GM12864 (cell line): ENCODE measurements at regions not wholly inside any gene's neighbourhood (a gene's known extent, or its start where the extent isn't known, plus 50 kb on each side); places are given as distances from the start of the nearest gene placed in this dataset.
"Not testable (repeated sequence)": the region's sequence is repeated elsewhere in the genome, so short reads cannot be mapped to it uniquely, and the experiment has no call there.

Experiments
- DNase-seq: peaks from one replicate; pipeline ENCODE4 v3.0.0-alpha.2; 2011; ENCODE audit warnings: low read depth
- H3K4me3 ChIP-seq: 2 replicates; pipeline ENCODE4 v1.5.1; 2011; ENCODE audit warnings: mild to moderate bottlenecking, low read depth, low read length, control low read depth
- TF ChIP-seq, protein P1 (sequence below): IDR thresholded peaks from 2 replicates; pipeline ENCODE4 v1.5.1; 2011; ENCODE audit warnings: low read depth, mild to moderate bottlenecking, moderate library complexity, low read length, control low read depth, inconsistent platforms; ENCODE audit errors: missing control alignments

DNA sequence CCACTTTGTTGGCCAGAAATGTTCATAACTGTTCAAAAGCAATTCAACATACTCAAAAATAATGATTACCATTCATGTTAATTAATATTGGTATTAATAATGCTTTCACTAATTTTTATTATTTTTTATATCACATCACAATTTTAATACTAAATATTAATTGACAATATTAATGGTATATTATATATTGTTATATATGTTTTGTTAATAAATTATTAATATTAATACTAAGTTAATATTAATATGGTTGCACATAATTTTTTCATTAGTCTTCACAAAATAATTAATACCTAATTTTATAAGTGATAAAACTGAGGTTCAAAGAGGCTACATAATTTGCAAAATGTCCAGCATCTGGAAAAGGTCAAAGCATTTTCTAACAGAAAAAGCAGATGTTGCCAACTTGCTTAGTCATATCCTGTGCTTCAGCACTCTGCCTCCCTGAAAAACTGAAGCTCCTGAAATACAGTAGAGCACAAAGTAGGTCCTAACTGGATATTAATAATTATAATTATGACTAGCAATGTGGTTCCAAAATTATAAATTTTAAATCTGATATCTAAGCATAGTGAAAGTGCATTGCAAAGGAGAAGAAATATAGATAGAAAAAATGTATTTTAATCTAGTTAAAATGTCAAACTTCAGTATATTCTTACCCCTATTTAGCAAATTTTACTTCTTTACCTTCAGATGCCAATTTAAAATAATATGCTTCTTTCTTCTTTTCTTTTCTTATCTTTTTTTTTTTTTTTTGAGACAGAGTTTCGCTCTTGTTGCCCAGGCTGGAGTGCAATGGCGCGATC, 123.2 kb upstream of the TNFSF4 start:
- no peak for DNase-seq
- TF ChIP-seq, protein P1, sequence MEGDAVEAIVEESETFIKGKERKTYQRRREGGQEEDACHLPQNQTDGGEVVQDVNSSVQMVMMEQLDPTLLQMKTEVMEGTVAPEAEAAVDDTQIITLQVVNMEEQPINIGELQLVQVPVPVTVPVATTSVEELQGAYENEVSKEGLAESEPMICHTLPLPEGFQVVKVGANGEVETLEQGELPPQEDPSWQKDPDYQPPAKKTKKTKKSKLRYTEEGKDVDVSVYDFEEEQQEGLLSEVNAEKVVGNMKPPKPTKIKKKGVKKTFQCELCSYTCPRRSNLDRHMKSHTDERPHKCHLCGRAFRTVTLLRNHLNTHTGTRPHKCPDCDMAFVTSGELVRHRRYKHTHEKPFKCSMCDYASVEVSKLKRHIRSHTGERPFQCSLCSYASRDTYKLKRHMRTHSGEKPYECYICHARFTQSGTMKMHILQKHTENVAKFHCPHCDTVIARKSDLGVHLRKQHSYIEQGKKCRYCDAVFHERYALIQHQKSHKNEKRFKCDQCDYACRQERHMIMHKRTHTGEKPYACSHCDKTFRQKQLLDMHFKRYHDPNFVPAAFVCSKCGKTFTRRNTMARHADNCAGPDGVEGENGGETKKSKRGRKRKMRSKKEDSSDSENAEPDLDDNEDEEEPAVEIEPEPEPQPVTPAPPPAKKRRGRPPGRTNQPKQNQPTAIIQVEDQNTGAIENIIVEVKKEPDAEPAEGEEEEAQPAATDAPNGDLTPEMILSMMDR, result no peak

DNA sequence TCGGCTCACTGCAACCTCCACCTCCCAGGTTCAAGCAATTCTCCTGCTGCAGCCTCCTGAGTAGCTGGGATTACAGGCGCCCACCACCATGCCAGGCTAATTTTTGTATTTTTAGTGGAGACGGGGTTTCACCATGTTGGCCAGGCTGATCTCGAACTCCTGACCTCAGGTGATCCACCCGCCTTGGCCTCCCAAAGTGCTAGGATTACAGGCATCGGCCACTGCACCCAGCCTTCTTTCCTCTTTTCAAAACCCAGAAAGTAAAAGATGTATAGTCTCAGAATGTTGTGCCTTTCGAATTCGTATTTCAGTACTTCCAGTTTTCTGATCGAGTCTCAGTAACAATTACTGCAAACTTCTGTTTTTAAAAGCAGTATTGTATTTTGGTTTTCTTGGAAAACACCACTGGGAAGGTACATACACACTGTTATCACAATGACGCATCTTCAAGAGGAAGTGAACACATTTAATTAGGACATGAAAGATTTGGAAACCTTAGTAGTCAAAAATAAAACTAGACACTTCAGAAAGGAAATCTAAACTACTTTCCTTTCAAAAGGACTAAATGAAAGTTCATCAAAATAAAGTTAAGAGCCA, 123.9 kb upstream of the TNFSF4 start:
- DNase-seq, H3K4me3 ChIP-seq: not testable (repeated sequence)

More for the DNA sequence above, 123.2 kb upstream of the TNFSF4 start:
- no peak overlapping the region for H3K4me3 ChIP-seq

DNA sequence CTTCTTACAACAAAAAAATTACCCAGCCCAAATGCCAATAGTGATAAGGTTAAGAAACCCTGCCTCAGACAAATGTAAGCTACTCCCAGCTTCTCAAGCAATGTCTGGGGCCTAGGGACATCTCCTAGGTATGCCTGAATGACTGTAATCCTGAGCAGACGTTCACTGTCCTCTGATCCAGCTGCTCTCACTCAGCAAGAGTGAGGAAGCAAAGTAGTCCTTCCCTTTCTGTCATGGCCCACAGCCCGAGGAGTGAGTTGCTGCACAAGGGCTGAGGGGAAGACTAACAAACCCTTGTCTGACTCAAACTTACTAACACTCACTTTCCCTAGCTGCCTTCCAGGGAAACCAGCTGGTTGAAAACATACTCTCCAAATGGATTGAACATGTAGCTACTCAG, 124.9 kb upstream of the TNFSF4 start:
- TF ChIP-seq, protein P1, result no peak
- no peak for DNase-seq
- no peak overlapping the region for H3K4me3 ChIP-seq

DNA sequence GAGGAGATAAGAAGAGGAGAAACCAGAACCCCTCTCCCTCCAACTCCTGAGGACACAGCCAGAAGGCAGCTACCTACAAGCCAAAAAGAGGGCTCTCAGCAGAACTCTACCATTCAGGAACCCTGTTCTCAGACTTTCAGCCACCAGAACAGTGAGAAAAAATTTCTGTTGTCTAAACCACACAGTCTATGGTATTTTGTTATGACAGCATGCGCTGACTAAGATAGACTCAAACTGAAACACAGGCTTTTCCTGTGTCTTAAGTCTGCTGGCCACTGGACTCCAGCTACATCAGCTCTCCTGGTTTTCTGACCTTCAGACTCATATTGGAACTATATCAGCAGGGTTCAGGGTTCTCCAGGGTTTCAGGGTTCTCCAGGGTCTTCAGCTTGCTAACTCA, 126.5 kb upstream of the TNFSF4 start:
- no peak overlapping the region for H3K4me3 ChIP-seq
- peak; percentile 61 for DNase-seq
- TF ChIP-seq, protein P1, result no peak

DNA sequence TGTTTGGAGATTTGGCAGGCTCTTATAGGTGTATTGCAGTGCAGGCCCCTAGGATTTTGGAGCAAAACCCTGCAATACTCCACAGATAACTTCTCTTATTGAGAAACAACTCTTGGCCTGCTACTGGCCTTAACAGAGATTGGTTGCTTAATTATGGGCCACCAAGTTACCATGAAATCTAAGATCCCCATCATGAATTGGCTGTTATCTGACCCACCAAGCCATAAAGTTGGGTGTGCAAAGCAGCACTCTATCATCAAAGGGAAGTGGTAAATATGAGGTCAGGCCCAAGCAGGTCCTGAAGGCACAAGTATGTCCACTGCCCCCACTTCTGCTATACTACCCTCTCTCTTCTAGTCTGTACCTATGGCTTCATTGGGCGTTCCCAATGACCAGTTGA, 130.0 kb upstream of the TNFSF4 start:
- TF ChIP-seq, protein P1, result no peak
- no peak for DNase-seq
- H3K4me3 ChIP-seq, result no peak overlapping the region

DNA sequence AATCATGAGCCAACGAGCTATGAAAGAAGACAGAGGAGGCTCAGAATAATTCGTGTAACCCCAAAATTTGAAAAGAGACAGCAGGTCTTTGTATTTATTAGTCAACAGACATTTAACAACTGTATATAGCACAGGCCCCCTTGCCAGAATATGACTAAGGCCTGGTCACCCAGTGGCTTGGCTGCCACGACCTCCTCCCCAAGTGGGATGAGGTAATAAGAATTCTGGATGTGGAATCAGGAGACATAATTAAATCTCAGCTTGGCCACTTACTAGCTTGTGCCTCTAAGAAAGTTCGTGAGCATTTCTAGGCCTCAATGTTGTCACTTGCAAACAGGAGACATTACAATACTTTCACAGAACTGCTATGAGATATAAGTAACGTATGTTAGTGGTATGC, 134.2 kb upstream of the TNFSF4 start:
- H3K4me3 ChIP-seq, result no peak overlapping the region
- no peak for DNase-seq
- TF ChIP-seq, protein P1, result no peak

DNA sequence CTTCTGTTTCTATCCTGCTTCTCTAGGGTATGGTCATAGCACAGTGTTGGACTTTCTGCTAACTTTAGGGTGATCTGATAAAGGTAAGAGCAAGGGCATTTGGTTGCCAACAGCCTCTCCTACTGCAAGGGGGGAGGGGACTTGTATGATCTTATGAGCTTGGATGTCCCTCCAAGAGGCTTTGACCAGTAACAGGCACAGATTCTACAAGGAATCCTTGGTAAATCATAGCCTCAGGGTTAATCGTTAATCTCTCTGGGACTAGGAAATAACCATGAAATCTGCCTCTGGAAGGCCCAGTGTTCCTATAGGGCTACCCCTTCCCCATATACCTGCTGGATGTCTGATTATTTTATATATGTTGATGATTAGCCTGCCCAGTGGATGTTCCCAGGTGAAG, 134.8 kb upstream of the TNFSF4 start:
- no peak for DNase-seq
- H3K4me3 ChIP-seq, result no peak overlapping the region
- TF ChIP-seq, protein P1, result no peak
